ENCODE measurements at regions not wholly inside any gene's neighbourhood (a gene's known extent, or its start where the extent isn't known, plus 50 kb on each side); places are given as distances from the start of the nearest gene placed in this dataset.

DNA sequence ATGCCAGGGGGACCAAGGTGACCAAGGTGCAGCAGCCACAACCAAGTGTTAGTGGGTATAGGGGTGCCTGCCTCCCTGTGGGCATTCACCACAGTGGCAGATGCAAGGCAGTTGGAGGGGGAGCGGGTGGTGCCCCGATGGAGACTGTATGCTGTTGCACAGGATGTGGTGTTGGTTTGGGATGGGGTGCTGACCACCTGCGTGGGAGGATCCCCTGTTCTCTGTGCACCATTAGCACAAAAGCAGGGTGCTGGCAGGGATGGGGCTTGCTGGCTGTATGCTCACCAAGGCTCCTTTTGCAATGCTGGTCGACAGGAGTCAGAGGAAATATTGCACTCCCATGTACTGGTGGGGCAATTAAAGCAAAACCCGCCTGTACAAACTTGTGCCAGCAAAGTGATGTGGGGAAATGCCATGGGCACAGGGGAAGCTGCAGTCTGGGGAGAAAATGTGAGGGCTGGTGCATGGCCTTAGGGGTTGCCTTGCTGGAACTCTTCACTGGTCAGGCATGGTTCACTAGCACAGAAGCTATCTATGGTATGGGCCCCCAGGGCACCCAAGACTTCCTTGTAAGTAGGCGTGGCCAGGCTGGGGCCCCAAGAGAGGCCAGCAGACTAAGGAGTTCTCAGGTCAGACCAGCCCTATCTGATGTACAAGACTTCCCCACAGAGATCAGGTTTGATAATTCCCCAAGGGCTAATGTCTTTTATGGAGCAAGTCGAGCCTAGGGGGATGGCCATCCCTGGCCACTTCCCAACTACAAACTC lies 51.9 kb upstream of the GNAT3 start:
- DNase-seq (ENCODE audit: low spot score) = no peak

DNA sequence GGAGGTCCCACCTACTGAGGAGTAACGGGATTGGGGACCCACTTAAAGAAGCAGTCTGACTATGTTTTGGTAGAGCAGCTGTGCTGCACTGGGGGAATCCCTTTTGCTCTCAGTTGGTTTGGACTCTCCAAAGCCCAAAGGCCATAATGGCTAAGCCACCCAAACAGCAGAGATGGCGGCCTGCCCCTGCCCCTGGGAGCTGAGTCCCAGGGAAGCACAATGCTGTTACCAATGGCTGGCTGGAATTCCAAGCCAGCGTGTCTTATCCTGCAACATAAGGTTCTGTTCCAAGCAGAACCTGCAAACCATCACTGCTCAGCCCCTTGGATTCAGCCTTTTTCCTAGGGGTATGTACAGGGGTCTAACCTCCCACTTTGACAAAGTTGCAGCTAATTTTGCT lies 53.7 kb upstream of the GNAT3 start:
- no peak for DNase-seq (ENCODE audit: low spot score)

DNA sequence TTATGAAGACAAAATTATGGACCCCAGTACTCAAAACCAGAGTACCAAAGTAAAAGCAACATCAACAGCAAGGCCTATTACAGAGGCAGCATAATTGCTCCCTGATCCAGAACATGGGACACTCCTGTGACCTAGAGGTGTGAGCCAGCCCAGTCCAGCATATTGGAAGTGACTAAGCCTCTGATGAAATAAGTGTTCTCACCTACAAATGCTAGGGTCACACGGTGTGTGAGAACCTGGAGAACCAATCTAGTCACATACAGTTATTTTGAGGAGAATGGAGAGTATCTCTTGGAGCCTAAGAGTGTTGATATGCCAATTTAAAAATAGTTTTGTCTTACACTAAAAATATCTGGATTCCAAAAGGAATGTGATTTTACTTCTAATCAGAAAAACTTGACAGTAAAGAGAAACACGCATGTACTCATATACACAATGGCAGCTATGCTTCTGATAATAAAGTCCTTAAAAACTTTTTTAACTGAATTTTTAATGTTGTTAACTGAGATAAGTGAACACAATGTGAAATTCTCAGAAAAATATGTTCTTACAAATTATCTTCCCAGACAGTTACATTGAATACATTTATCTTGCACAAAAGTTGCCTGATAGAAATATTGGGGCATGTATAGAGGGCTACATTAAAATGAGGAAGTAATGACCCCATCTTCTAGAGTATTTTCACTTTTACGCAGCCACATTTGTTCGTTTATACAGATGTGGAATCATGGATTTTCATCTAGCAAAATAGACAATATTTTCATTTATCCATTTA lies 56.8 kb upstream of the CD36 start:
- no peak for DNase-seq (ENCODE audit: low spot score)

DNA sequence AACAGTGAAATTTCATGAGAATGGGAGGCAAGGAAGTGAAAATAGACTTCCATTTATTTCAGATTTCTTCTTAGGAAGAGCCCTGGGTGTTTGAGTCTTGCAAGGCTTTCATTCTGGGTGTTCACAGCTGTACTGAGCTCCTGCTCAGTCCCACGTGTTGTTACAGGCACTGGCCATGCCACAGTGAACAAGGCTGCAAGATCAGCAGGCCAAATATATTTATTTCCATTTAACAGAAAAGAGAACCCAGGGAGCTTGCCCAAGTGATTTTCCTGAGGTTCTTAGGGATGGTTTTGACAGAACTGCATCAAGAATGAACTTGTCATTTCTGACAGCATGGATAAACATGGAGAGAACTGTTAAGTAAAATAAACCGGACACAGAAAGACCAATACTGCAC lies 54.5 kb upstream of the CD36 start:
- DNase-seq (ENCODE audit: low spot score) = no peak

DNA sequence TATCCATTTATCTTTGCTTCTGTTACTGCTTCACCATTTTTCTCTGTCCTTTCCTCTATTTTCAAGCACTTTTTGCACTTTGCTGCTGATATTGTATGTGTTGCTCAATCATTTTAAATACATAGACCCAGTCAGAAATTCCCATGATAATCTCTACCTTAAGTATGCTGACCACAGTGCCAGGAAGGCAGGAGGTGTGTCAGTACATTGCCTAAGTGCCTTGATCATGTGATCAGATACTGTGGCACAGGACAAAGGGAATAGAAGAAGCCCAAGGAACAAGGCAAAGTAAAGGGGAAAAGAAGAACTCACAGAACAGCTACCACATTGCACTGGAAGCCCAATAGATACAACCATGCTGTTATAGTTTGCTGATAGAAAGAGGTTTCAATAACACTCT lies 53.7 kb upstream of the CD36 start:
- DNase-seq (ENCODE audit: low spot score) = peak; percentile 10

DNA sequence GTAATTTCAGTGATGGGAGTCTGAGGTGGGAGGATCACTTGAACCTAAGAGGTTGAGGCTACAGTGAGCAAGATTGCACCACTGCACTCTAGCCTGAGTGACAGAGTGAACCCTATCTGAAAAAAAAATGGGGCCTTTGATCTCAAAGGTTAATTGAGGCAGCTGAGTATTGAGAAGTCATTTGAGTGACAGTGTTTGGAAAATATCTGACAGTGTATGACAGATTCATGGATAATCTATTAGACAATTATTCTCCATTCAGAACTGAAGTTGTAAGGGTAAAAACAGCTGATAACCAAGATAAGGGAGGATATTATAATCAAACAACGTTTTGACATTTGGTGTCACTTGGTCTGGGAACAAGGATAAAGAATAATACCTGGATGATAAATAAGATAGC lies 50.9 kb upstream of the CD36 start:
- DNase-seq (ENCODE audit: low spot score) = no peak

DNA sequence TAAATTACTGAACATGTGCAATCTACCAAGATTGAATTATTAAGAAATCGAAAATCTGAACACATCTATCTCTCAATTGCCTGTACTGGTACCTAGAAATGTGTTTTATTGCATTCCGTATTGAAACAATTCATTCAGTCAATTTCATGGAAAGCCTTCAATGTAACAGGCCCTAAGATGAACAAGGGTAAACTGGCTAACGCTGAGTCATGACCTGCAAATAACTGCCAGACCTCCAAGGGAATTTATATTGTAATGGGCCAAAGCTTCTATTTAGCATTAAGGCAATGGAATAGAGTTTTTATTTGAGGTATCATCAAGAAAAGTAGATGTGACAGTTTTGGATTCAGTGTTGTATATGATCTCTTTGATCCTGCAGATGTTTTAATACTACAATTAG lies 49.9 kb upstream of the CD36 start:
- DNase-seq (ENCODE audit: low spot score) = no peak

Data from SK-N-DZ (cell line).